HG02798 (cell line): ENCODE measurements at regions not wholly inside any gene's neighbourhood (a gene's known extent, or its start where the extent isn't known, plus 50 kb on each side); places are given as distances from the start of the nearest gene placed in this dataset.
"Not testable (repeated sequence)": the region's sequence is repeated elsewhere in the genome, so short reads cannot be mapped to it uniquely, and the experiment has no call there.

ENCODE experiments used
- ATAC-seq: cut with Tn5 transposase; IDR thresholded peaks from one replicate; pipeline ENCODE4 v1.9.1; 2021; ENCODE audit warnings: mild to moderate bottlenecking; ENCODE audit not compliant: unreplicated experiment, poor library complexity

- ATAC-seq = no peak
Measured at GRCh38 chr3:18712713-18713576, 287.8 kb upstream of the SATB1 start.

GRCh38 chr3:18704326-18704725 is 279.2 kb upstream of the SATB1 start:
- no peak for ATAC-seq

- no peak for ATAC-seq
Measured at GRCh38 chr3:18703798-18704197, 278.7 kb upstream of the SATB1 start.

- ATAC-seq = not testable (repeated sequence)
Measured at GRCh38 chr3:18693588-18694329, 268.6 kb upstream of the SATB1 start.

GRCh38 chr3:18687286-18687685 is 262.1 kb upstream of the SATB1 start:
- ATAC-seq = no peak

GRCh38 chr3:18683900-18684299 is 258.8 kb upstream of the SATB1 start:
- no peak for ATAC-seq

GRCh38 chr3:18681818-18682345 is 256.7 kb upstream of the SATB1 start:
- no peak for ATAC-seq

GRCh38 chr3:18680758-18681157 is 255.6 kb upstream of the SATB1 start:
- no peak for ATAC-seq

- no peak for ATAC-seq
Measured at GRCh38 chr3:18679238-18679637, 254.1 kb upstream of the SATB1 start.

- ATAC-seq = no peak
Measured at GRCh38 chr3:18675197-18675596, 250.1 kb upstream of the SATB1 start.

- ATAC-seq = no peak
Measured at GRCh38 chr3:18672561-18672960, 247.4 kb upstream of the SATB1 start.

GRCh38 chr3:18670759-18671158 is 245.6 kb upstream of the SATB1 start:
- ATAC-seq = no peak

GRCh38 chr3:18669374-18669773 is 244.2 kb upstream of the SATB1 start:
- no peak for ATAC-seq

- no peak for ATAC-seq
Measured at GRCh38 chr3:18667552-18667951, 242.4 kb upstream of the SATB1 start.

- no peak for ATAC-seq
Measured at GRCh38 chr3:18666655-18667054, 241.5 kb upstream of the SATB1 start.

- no peak for ATAC-seq
Measured at GRCh38 chr3:18660059-18660458, 234.9 kb upstream of the SATB1 start.

- ATAC-seq = no peak
Measured at GRCh38 chr3:18657858-18658820, 233.0 kb upstream of the SATB1 start.

GRCh38 chr3:18656866-18657265 is 231.7 kb upstream of the SATB1 start:
- no peak for ATAC-seq

- no peak for ATAC-seq
Measured at GRCh38 chr3:18656410-18656809, 231.3 kb upstream of the SATB1 start.

- ATAC-seq = no peak
Measured at GRCh38 chr3:18655827-18656226, 230.7 kb upstream of the SATB1 start.
